Smooth muscle cell (in vitro differentiated cells): ENCODE measurements at regions not wholly inside any gene's neighbourhood (a gene's known extent, or its start where the extent isn't known, plus 50 kb on each side); places are given as distances from the start of the nearest gene placed in this dataset.

ENCODE experiments used
- DNase-seq: peaks from one replicate; lab custom pipeline; 2025; ENCODE audit not compliant: unreplicated experiment; lab: John Stamatoyannopoulos, UW
- H2AFZ ChIP-seq: fragments of 200-600 bp; sonication (generic); 2 replicates; pipeline ENCODE4 v1.6.0; 2016; ENCODE audit warnings: antibody characterized with exemption, low read depth, mild to moderate bottlenecking
- H3F3A ChIP-seq: fragments of 200-600 bp; sonication (generic); 2 replicates; pipeline ENCODE4 v1.6.0; 2017; ENCODE audit warnings: antibody characterized with exemption, low read depth
- H3K27ac ChIP-seq: fragments of 200-600 bp; sonication (generic); 2 replicates; pipeline ENCODE4 v1.5.1; 2016; ENCODE audit warnings: low read depth, mild to moderate bottlenecking
- H3K27me3 ChIP-seq: fragments of 200-600 bp; sonication (generic); 2 replicates; pipeline ENCODE4 v1.6.1; 2016; ENCODE audit warnings: low read depth, mild to moderate bottlenecking
- H3K36me3 ChIP-seq: fragments of 200-600 bp; sonication (generic); 2 replicates; pipeline ENCODE4 v1.5.1; 2016; ENCODE audit warnings: low read depth
- H3K4me1 ChIP-seq: fragments of 200-600 bp; sonication (generic); 2 replicates; pipeline ENCODE4 v1.5.1; 2016; ENCODE audit warnings: low read depth
- H3K4me2 ChIP-seq: fragments of 200-600 bp; sonication (generic); 2 replicates; pipeline ENCODE4 v1.6.0; 2016; ENCODE audit warnings: mild to moderate bottlenecking
- H3K4me3 ChIP-seq: fragments of 200-600 bp; sonication (generic); 2 replicates; pipeline ENCODE4 v1.5.1; 2016; ENCODE audit warnings: mild to moderate bottlenecking
- H3K79me2 ChIP-seq: fragments of 200-600 bp; sonication (generic); 2 replicates; pipeline ENCODE4 v1.6.0; 2016; ENCODE audit warnings: low read depth, mild to moderate bottlenecking
- H3K9ac ChIP-seq: fragments of 200-600 bp; sonication (generic); 2 replicates; pipeline ENCODE4 v1.6.0; 2016; ENCODE audit warnings: low read depth
- H3K9me3 ChIP-seq: fragments of 200-600 bp; sonication (generic); replicated peaks from 2 replicates; pipeline ENCODE4 v1.5.1; 2016; ENCODE audit warnings: low read depth
- H4K20me1 ChIP-seq: fragments of 200-600 bp; sonication (generic); 2 replicates; pipeline ENCODE4 v1.6.0; 2016; ENCODE audit warnings: low read depth
- WGBS: methylation state at CpG from one replicate; pipeline ENCODE4 v1.1.7; 2016; ENCODE audit warnings: low lambda C conversion rate; 5-methylcytosine and 5-hydroxymethylcytosine counted together
- TF ChIP-seq, protein P1 (sequence below): fragments of 200-600 bp; sonication (generic); IDR thresholded peaks from 2 replicates; pipeline ENCODE4 v1.5.1; 2017; ENCODE audit warnings: borderline replicate concordance, mild to moderate bottlenecking, antibody characterized with exemption; ENCODE audit not compliant: insufficient read depth, poor library complexity, severe bottlenecking

DNA sequence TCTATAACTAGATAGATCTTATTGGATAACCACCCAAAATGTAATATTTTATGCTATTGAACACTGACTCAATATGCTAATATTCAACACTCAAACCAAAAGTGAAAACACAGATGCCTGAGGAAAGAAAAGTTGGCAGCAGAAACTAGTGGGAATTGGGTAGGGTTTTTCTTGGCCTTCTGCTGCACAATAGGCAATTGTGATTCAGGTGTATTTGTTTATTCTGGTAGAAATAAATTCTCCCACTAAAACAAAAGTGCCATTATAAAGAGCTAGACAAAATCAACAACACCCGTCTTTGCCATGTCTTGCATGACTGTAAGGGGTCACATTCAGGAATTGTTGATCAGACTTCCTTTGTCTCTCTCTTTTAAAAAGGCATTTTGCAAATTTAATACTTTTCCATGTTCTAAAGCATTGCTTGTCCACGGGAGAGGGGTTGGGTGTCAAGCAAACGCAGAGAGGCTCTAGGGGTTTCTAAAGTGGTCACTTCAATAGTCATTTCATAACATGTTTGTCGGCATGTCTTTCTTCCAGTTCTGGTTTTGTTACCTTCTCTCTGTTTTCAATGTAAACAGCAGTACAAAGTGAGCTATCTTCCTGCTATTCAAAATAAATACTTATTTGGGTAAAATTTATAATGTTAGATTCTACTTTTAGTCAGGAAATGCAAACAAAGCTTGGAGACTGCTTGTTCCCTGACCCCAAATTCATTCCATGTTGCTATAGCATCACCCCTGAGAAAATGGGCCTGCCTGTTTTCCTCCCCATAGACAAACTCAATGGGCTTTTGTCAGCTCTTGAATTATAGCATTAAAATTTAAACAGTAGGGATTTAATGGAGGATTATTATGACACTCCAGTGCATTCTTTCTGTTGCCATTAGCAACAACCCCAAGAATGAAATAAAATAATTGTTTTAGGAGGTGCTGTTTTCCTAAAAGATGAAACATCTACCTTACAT, 217.0 kb upstream of the CCN2 start:
- Histone ChIP-seq H3K9me3 (no peaks in the 10 kb centered on the region), H3K4me2 (no peak overlapping the region), H3K9ac (no peak overlapping the region), H3K27ac (no peak overlapping the region), H3K4me1 (no peaks in the 10 kb centered on the region), H3K36me3 (no peaks in the 10 kb centered on the region), H3K79me2 (no peaks in the 10 kb centered on the region), H3F3A (no peaks in the 10 kb centered on the region), H4K20me1 (no peaks in the 10 kb centered on the region), H3K27me3 (no peaks in the 10 kb centered on the region), H3K4me3 (no peak overlapping the region), H2AFZ (no peak overlapping the region)
- DNase-seq = no peak
- TF ChIP-seq, protein P1, sequence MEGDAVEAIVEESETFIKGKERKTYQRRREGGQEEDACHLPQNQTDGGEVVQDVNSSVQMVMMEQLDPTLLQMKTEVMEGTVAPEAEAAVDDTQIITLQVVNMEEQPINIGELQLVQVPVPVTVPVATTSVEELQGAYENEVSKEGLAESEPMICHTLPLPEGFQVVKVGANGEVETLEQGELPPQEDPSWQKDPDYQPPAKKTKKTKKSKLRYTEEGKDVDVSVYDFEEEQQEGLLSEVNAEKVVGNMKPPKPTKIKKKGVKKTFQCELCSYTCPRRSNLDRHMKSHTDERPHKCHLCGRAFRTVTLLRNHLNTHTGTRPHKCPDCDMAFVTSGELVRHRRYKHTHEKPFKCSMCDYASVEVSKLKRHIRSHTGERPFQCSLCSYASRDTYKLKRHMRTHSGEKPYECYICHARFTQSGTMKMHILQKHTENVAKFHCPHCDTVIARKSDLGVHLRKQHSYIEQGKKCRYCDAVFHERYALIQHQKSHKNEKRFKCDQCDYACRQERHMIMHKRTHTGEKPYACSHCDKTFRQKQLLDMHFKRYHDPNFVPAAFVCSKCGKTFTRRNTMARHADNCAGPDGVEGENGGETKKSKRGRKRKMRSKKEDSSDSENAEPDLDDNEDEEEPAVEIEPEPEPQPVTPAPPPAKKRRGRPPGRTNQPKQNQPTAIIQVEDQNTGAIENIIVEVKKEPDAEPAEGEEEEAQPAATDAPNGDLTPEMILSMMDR = no peak
- 71% methylated on average over 4 of the region's 4 CpGs for WGBS

DNA sequence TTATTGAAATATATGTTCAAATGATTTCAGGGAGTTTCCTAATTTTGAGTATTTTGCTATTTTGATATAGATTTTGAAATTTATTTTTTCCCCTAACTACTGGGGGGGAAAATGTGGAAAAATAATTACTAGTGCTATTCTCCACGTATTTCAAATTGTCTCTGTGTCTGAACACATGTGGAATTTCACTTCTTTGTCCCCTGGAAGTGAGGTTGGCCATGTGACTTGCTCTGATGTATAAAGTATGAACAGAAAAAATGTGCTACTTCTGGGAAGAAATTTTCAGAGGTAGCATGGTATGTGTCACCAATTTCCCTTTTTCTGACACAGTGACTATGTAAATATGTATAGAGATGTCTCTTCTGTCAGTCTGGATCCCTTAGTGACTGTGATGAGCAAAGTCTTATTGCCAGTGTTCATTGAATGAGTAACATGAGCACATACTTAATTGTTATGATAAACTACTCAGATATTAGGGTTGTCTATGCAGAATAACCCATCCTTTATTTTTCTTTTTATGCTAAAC, 215.4 kb upstream of the CCN2 start:
- Histone ChIP-seq H3K9ac (no peak overlapping the region), H2AFZ (no peak overlapping the region), H3K27me3 (no peaks in the 10 kb centered on the region), H3K4me1 (no peaks in the 10 kb centered on the region), H3F3A (no peaks in the 10 kb centered on the region), H3K79me2 (no peaks in the 10 kb centered on the region), H3K36me3 (no peaks in the 10 kb centered on the region), H3K4me3 (no peak overlapping the region), H4K20me1 (no peaks in the 10 kb centered on the region), H3K4me2 (no peak overlapping the region), H3K9me3 (no peaks in the 10 kb centered on the region), H3K27ac (no peak overlapping the region)
- TF ChIP-seq, protein P1 = no peak
- no peak for DNase-seq
- WGBS = 58% methylated on average over 1 of the region's 1 CpG

DNA sequence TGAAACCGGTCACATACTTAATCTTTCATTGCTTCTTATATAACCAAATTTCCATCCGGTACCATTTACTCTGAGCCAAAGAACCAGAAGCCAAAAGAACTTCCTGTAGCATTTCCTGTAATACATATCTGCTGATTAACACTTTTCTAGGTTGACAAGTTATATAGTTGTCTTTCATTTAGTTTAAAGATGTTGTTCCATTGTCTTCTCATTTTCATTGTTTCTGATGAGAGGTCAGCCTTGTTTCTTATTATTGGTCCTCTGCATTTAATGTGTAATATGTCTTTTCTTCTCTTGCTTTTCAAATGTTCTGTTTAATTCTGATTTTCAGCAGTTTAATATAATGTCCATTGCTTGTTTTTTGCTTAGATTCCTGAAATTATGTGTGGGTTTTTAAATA, 214.5 kb upstream of the CCN2 start:
- H3K4me3 ChIP-seq = no peak overlapping the region
- no peaks in the 10 kb centered on the region for H3K4me1 ChIP-seq
- TF ChIP-seq, protein P1 = no peak
- H3F3A ChIP-seq = no peaks in the 10 kb centered on the region
- no peak overlapping the region for H2AFZ ChIP-seq
- no peaks in the 10 kb centered on the region for H3K79me2 ChIP-seq
- H3K4me2 ChIP-seq = no peak overlapping the region
- H3K36me3 ChIP-seq = no peaks in the 10 kb centered on the region
- H3K9me3 ChIP-seq = no peaks in the 10 kb centered on the region
- WGBS = 96% methylated on average over 2 of the region's 2 CpGs
- no peak for DNase-seq
- H3K9ac ChIP-seq = no peak overlapping the region
- no peaks in the 10 kb centered on the region for H3K27me3 ChIP-seq
- no peak overlapping the region for H3K27ac ChIP-seq
- no peaks in the 10 kb centered on the region for H4K20me1 ChIP-seq
